HG02973 (cell line): ENCODE measurements at regions not wholly inside any gene's neighbourhood (a gene's known extent, or its start where the extent isn't known, plus 50 kb on each side); places are given as distances from the start of the nearest gene placed in this dataset.
"Not testable (repeated sequence)": the region's sequence is repeated elsewhere in the genome, so short reads cannot be mapped to it uniquely, and the experiment has no call there.

Experiments used
- ATAC-seq: cut with Tn5 transposase; IDR thresholded peaks from one replicate; pipeline ENCODE4 v1.9.1; 2021; ENCODE audit warnings: moderate library complexity; ENCODE audit not compliant: unreplicated experiment

GRCh38 chr6:139887275-139887674 is 512.8 kb upstream of the CITED2 start:
- no peak for ATAC-seq

- ATAC-seq = no peak
These were observed 511.9 kb upstream of the CITED2 start for GRCh38 chr6:139886396-139886795.

GRCh38 chr6:139885909-139886308 is 511.5 kb upstream of the CITED2 start:
- no peak for ATAC-seq

GRCh38 chr6:139883776-139884175 is 509.3 kb upstream of the CITED2 start:
- ATAC-seq = no peak

- ATAC-seq = no peak
These were observed 508.7 kb upstream of the CITED2 start for GRCh38 chr6:139882977-139883728.

GRCh38 chr6:139882234-139882633 is 507.8 kb upstream of the CITED2 start:
- no peak for ATAC-seq

- ATAC-seq = peak; percentile 74
These were observed 507.3 kb upstream of the CITED2 start for GRCh38 chr6:139881728-139882211.

GRCh38 chr6:139881236-139881635 is 506.8 kb upstream of the CITED2 start:
- no peak for ATAC-seq

- ATAC-seq = no peak
These were observed 505.4 kb upstream of the CITED2 start for GRCh38 chr6:139879823-139880356.

GRCh38 chr6:139879241-139879640 is 504.8 kb upstream of the CITED2 start:
- ATAC-seq = not testable (repeated sequence)

- no peak for ATAC-seq
These were observed 503.5 kb upstream of the CITED2 start for GRCh38 chr6:139877828-139878405.

GRCh38 chr6:139872665-139873064 is 498.2 kb upstream of the CITED2 start:
- no peak for ATAC-seq

GRCh38 chr6:139871803-139872510 is 497.5 kb upstream of the CITED2 start:
- ATAC-seq = no peak

GRCh38 chr6:139871165-139871710 is 496.8 kb upstream of the CITED2 start:
- no peak for ATAC-seq

- no peak for ATAC-seq
These were observed 494.1 kb upstream of the CITED2 start for GRCh38 chr6:139868576-139868975.

- ATAC-seq = no peak
These were observed 489.5 kb upstream of the CITED2 start for GRCh38 chr6:139863964-139864363.

- no peak for ATAC-seq
These were observed 488.9 kb upstream of the CITED2 start for GRCh38 chr6:139863346-139863745.

- no peak for ATAC-seq
These were observed 487.9 kb upstream of the CITED2 start for GRCh38 chr6:139862311-139862710.

GRCh38 chr6:139860203-139860602 is 485.8 kb upstream of the CITED2 start:
- no peak for ATAC-seq

GRCh38 chr6:139858429-139858828 is 484.0 kb upstream of the CITED2 start:
- no peak for ATAC-seq

- ATAC-seq = no peak
These were observed 482.7 kb upstream of the CITED2 start for GRCh38 chr6:139857143-139857542.
